SK-N-SH (cell line): ENCODE measurements at regions not wholly inside any gene's neighbourhood (a gene's known extent, or its start where the extent isn't known, plus 50 kb on each side); places are given as distances from the start of the nearest gene placed in this dataset.

Experiments used
- CTCF ChIA-PET: fragments of 300-600, 350-600 bp; formaldehyde crosslinking; extraction: SDS; loops from one replicate; lab custom pipeline; 2021; lab: Yijun Ruan, JAX
- POLR2A ChIA-PET: fragments of 350-600 bp; sonication (Branson Sonifier 250); formaldehyde crosslinking; extraction: SDS; loops from one replicate; lab custom pipeline; 2020; ENCODE audit warnings: antibody characterized with exemption, inconsistent platforms; lab: Yijun Ruan, JAX
- DNase-seq: peaks from one replicate; pipeline ENCODE4 v3.0.0; 2012
- H2AFZ ChIP-seq: fragments of 200-600 bp; sonication (generic); 2 replicates; pipeline ENCODE4 v1.8.1; 2016; ENCODE audit warnings: antibody characterized with exemption, mild to moderate bottlenecking, low read depth
- H3F3A ChIP-seq: fragments of 200-600 bp; sonication (generic); replicated peaks from 2 replicates; pipeline ENCODE3; 2016; ENCODE audit warnings: antibody characterized with exemption, mild to moderate bottlenecking; ENCODE audit not compliant: insufficient read depth
- H3K27ac ChIP-seq, 2 experiments: fragments of 200-500 bp in 1 of 2; fragments of 200-600 bp in 1 of 2; sonication (Bioruptor generic) in 1 of 2; sonication (generic), shearing (Covaris generic) in 1 of 2; 2 replicates each; pipeline versions ENCODE4 v1.5.1 to v1.6.1; 2014 to 2016; ENCODE audit warnings: low read depth in 2 of 2, inconsistent platforms in 1 of 2, low read length in 1 of 2, mild to moderate bottlenecking in 1 of 2, mixed read lengths in 1 of 2
- H3K27me3 ChIP-seq: fragments of 200-600 bp; sonication (generic), shearing (Covaris generic); 2 replicates; pipeline ENCODE4 v1.6.1; 2016; ENCODE audit warnings: mixed run types; ENCODE audit not compliant: insufficient read depth
- H3K36me3 ChIP-seq, 2 experiments: fragments of 200-500 bp in 1 of 2; fragments of 200-600 bp in 1 of 2; sonication (Bioruptor generic) in 1 of 2; sonication (generic) in 1 of 2; replicated peaks in 1 of 2; 2 replicates each; pipeline versions ENCODE3 to v1.5.1; 2014 to 2016; ENCODE audit warnings: low read length in 1 of 2, mild to moderate bottlenecking in 1 of 2; ENCODE audit not compliant: insufficient read depth in 2 of 2, control insufficient read depth in 1 of 2
- H3K4me1 ChIP-seq, 2 experiments: fragments of 200-500 bp in 1 of 2; fragments of 200-600 bp in 1 of 2; sonication (Bioruptor generic) in 1 of 2; sonication (generic), shearing (Covaris generic) in 1 of 2; 2 replicates each; pipeline versions ENCODE4 v1.5.1 to v1.6.1; 2014 to 2016; ENCODE audit warnings: low read depth in 1 of 2, low read length in 1 of 2, mixed run types in 1 of 2; ENCODE audit not compliant: insufficient read depth in 2 of 2, control insufficient read depth in 1 of 2
- H3K4me2 ChIP-seq: fragments of 200-600 bp; sonication (generic), shearing (Covaris generic); 2 replicates; pipeline ENCODE4 v1.6.1; 2017; ENCODE audit warnings: mixed run types
- H3K4me3 ChIP-seq, 2 experiments: fragments of 200-500 bp in 1 of 2; fragments of 200-600 bp in 1 of 2; sonication (Bioruptor generic) in 1 of 2; sonication (generic), shearing (Covaris generic) in 1 of 2; 2 replicates each; pipeline versions ENCODE4 v1.5.1 to v1.8.1; 2014 to 2016; ENCODE audit warnings: low read depth in 2 of 2, inconsistent platforms in 1 of 2, low read length in 1 of 2, mild to moderate bottlenecking in 1 of 2, mixed read lengths in 1 of 2, moderate library complexity in 1 of 2
- H3K79me2 ChIP-seq: fragments of 200-600 bp; sonication (generic); 2 replicates; pipeline ENCODE4 v1.8.1; 2017; ENCODE audit warnings: mild to moderate bottlenecking; ENCODE audit not compliant: insufficient read depth
- H3K9ac ChIP-seq: fragments of 200-600 bp; sonication (generic); 2 replicates; pipeline ENCODE4 v1.6.1; 2017; ENCODE audit warnings: mixed run types
- H3K9me2 ChIP-seq: fragments of 200-600 bp; sonication (generic); 2 replicates; pipeline ENCODE4 v1.6.1; 2017; ENCODE audit warnings: mixed run types
- H3K9me3 ChIP-seq: fragments of 200-600 bp; sonication (generic); 2 replicates; pipeline ENCODE4 v1.6.1; 2017; ENCODE audit warnings: mixed run types, mild to moderate bottlenecking, moderate library complexity
- H4K20me1 ChIP-seq: fragments of 200-600 bp; sonication (generic); 2 replicates; pipeline ENCODE4 v1.6.1; 2017; ENCODE audit warnings: mild to moderate bottlenecking, mixed run types; ENCODE audit not compliant: insufficient read depth
- EP300 ChIP-seq, 2 experiments: IDR thresholded peaks; 2 replicates each; pipeline versions ENCODE4 v1.4.0 to v1.6.1; 2012; ENCODE audit warnings: borderline replicate concordance in 1 of 2, low read depth in 1 of 2, low read length in 1 of 2
- FOSL2 ChIP-seq: IDR thresholded peaks from 2 replicates; pipeline ENCODE4 v1.4.0; 2012; ENCODE audit warnings: low read depth, mild to moderate bottlenecking, moderate library complexity, borderline replicate concordance
- FOXJ3 ChIP-seq: sonication (generic); formaldehyde crosslinking; IDR thresholded peaks from 2 replicates; pipeline ENCODE4 v1.5.1; 2020; ENCODE audit warnings: mild to moderate bottlenecking, missing genetic modification reagents
- FOXM1 ChIP-seq: IDR thresholded peaks from 2 replicates; pipeline ENCODE4 v1.4.0; 2012; ENCODE audit warnings: low read depth, mild to moderate bottlenecking
- GABPA ChIP-seq: IDR thresholded peaks from 2 replicates; pipeline ENCODE4 v1.4.0; 2012; ENCODE audit warnings: low read depth, mild to moderate bottlenecking
- GATA2 ChIP-seq: sonication (generic); formaldehyde crosslinking; IDR thresholded peaks from 2 replicates; pipeline ENCODE4 v1.5.0; 2020; ENCODE audit warnings: mild to moderate bottlenecking, missing genetic modification reagents
- JUND ChIP-seq: IDR thresholded peaks from 2 replicates; pipeline ENCODE4 v1.4.0; 2012
- NRF1 ChIP-seq: IDR thresholded peaks from 2 replicates; pipeline ENCODE4 v1.6.1; 2012; ENCODE audit warnings: low read depth, mild to moderate bottlenecking, low read length
- RCOR1 ChIP-seq: fragments of 150-350 bp; IDR thresholded peaks from 2 replicates; pipeline ENCODE4 v1.6.1; 2017; ENCODE audit warnings: antibody characterized with exemption, low read length
- RFX5 ChIP-seq: IDR thresholded peaks from 2 replicates; pipeline ENCODE4 v1.6.1; 2012; ENCODE audit warnings: mild to moderate bottlenecking, improper control_type of control experiment, low read length
- RXRA ChIP-seq: IDR thresholded peaks from 2 replicates; pipeline ENCODE4 v1.4.0; 2012; ENCODE audit warnings: low read depth, mild to moderate bottlenecking, borderline replicate concordance
- TCF12 ChIP-seq: IDR thresholded peaks from 2 replicates; pipeline ENCODE4 v1.4.0; 2012
- TEAD4 ChIP-seq: IDR thresholded peaks from 2 replicates; pipeline ENCODE4 v1.4.0; 2012; ENCODE audit warnings: mild to moderate bottlenecking, borderline replicate concordance; ENCODE audit not compliant: insufficient read depth
- YY1 ChIP-seq: IDR thresholded peaks from 2 replicates; pipeline ENCODE4 v1.4.0; 2012; ENCODE audit warnings: low read depth, mild to moderate bottlenecking
- WGBS: methylation state at CpG from one replicate; pipeline ENCODE4 v1.1.6; 2017; ENCODE audit warnings: low lambda C conversion rate; 5-methylcytosine and 5-hydroxymethylcytosine counted together
- TF ChIP-seq, protein P1 (sequence below): IDR thresholded peaks from 2 replicates; pipeline ENCODE4; 2012
- TF ChIP-seq, protein P2 (sequence below): IDR thresholded peaks from 2 replicates; pipeline ENCODE4 v1.4.0; 2012; ENCODE audit warnings: low read depth, borderline replicate concordance
- TF ChIP-seq, protein P3 (sequence below): IDR thresholded peaks from 2 replicates; pipeline ENCODE4 v1.4.0; 2012; ENCODE audit warnings: low read depth

DNA sequence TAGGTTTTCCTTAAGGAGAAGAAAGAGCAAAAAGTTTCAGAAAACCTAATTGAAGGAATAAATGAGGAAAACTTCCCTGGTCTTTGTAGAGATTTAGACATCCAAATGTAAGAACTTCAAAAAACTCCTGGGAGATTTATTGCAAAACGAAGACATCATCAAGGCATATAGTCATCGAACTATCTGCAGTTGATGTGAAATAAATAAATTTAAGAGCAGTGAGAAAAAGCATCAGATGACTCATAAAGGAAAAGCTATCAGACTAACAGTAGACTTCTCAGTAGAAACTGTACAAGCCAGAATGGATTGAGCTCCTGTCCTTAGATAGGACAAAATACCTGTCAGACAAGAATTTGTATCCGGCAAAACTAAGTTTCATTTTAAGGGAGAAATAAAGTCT is 569.4 kb upstream of the ADAMTS5 start:
- H3K9ac ChIP-seq, result no peak overlapping the region
- ChIA-PET POLR2A (no interaction called here), CTCF (no interaction called here)
- WGBS, result 76% methylated on average over 3 of the region's 3 CpGs
- no peak overlapping the region for H2AFZ ChIP-seq
- H3K9me3 ChIP-seq, result no peaks in the 10 kb centered on the region
- TF ChIP-seq TCF12 (no peak), YY1 (no peak), FOXM1 (no peak), JUND (peak; percentile 17; the same call in 1 of the 2 replicates)
- TF ChIP-seq, protein P1, sequence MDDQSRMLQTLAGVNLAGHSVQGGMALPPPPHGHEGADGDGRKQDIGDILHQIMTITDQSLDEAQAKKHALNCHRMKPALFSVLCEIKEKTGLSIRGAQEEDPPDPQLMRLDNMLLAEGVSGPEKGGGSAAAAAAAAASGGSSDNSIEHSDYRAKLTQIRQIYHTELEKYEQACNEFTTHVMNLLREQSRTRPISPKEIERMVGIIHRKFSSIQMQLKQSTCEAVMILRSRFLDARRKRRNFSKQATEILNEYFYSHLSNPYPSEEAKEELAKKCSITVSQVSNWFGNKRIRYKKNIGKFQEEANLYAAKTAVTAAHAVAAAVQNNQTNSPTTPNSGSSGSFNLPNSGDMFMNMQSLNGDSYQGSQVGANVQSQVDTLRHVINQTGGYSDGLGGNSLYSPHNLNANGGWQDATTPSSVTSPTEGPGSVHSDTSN, result peak; percentile 12; the same call in 1 of the 2 replicates
- no peaks in the 10 kb centered on the region for H3F3A ChIP-seq
- H3K27me3 ChIP-seq, result no peaks in the 10 kb centered on the region
- no peaks in the 10 kb centered on the region for H3K9me2 ChIP-seq
- no peak overlapping the region for H3K4me2 ChIP-seq
- peaks cover 0 to 8% of the 10 kb centered on the region in 2 experiments; a peak in 2 of 4 replicates for H3K4me1 ChIP-seq
- no peaks in the 10 kb centered on the region for H3K79me2 ChIP-seq
- H3K36me3 ChIP-seq, result no peaks in the 10 kb centered on the region
- no peak overlapping the region for H3K27ac ChIP-seq
- no peak overlapping the region for H3K4me3 ChIP-seq
- DNase-seq, result no peak
- no peaks in the 10 kb centered on the region for H4K20me1 ChIP-seq

DNA sequence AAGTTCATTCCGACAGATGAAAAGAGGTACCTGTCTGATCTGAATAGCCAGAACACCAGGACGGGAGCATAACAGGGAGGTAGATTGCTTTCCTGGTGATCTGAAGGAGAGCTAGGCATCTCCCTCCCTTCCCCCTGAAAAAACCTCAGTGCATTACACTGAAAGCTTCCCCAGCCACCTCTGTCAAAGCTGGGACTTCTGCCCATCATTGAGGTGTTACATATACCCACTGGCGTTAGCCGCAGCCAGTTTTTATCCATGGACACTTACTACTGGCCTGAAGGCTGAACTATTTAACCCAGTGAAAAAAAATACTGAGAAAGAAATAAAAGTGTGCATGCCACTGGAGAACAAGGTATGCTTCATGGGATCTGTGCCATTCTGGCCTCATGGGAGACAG is 568.3 kb upstream of the ADAMTS5 start:
- CTCF ChIA-PET, result no interaction called here
- Histone ChIP-seq H2AFZ (no peak overlapping the region), H4K20me1 (no peaks in the 10 kb centered on the region), H3K36me3 (no peaks in the 10 kb centered on the region), H3K27ac (no peak overlapping the region), H3K4me2 (no peak overlapping the region), H3K79me2 (no peaks in the 10 kb centered on the region), H3K9ac (no peak overlapping the region), H3K9me3 (no peaks in the 10 kb centered on the region), H3K4me1 (peaks cover 0 to 8% of the 10 kb centered on the region in 2 experiments; a peak in 2 of 4 replicates), H3K9me2 (no peaks in the 10 kb centered on the region), H3F3A (no peaks in the 10 kb centered on the region), H3K27me3 (no peaks in the 10 kb centered on the region), H3K4me3 (no peak overlapping the region)
- POLR2A ChIA-PET, result no interaction called here
- no peak for DNase-seq
- no peak for TF ChIP-seq EP300 (IDR thresholded peaks at IDR 0.05; ENCODE audit: borderline replicate concordance in 1 of 2, low read depth in 1 of 2, low read length in 1 of 2)
- no peak for TF ChIP-seq FOXJ3 (CRISPR knock-in tag)
- WGBS, result 90% methylated on average over 4 of the region's 4 CpGs

DNA sequence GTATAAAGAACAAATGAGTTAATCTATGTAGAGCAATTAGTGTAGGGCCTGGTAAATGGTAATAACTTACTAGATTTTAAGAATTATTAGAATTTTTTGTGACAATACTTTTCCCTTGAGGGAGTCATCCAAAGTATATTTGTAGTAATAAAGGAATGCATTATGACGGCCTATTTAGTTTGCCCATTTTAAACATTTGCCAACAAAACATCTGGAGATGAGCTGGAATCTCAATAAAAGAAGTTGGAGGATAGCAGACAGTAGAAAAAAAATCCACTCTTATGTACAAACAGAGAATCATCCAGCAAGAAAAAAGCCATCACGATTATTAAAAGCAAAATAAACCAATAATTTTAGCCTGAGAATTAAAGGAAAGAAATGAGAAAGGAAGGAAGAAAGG is 567.3 kb upstream of the ADAMTS5 start:
- no peaks in the 10 kb centered on the region for H3K79me2 ChIP-seq
- ChIA-PET POLR2A (no interaction called here), CTCF (no interaction called here)
- H3K4me3 ChIP-seq, result no peak overlapping the region
- H3K36me3 ChIP-seq, result no peaks in the 10 kb centered on the region
- H2AFZ ChIP-seq, result no peak overlapping the region
- no peak overlapping the region for H3K27ac ChIP-seq
- DNase-seq, result no peak
- H3K9me3 ChIP-seq, result no peaks in the 10 kb centered on the region
- 73% methylated on average over 2 of the region's 2 CpGs for WGBS
- H3K9ac ChIP-seq, result no peak overlapping the region
- H3K4me1 ChIP-seq, result peaks cover 0 to 8% of the 10 kb centered on the region in 2 experiments; a peak in 2 of 4 replicates
- H3K9me2 ChIP-seq, result no peaks in the 10 kb centered on the region
- no peaks in the 10 kb centered on the region for H4K20me1 ChIP-seq
- no peaks in the 10 kb centered on the region for H3F3A ChIP-seq
- H3K4me2 ChIP-seq, result no peak overlapping the region
- no peak for TF ChIP-seq GATA2 (CRISPR knock-in tag)
- no peak for TF ChIP-seq TEAD4
- TF ChIP-seq NRF1, result no peak
- TF ChIP-seq, protein P2, sequence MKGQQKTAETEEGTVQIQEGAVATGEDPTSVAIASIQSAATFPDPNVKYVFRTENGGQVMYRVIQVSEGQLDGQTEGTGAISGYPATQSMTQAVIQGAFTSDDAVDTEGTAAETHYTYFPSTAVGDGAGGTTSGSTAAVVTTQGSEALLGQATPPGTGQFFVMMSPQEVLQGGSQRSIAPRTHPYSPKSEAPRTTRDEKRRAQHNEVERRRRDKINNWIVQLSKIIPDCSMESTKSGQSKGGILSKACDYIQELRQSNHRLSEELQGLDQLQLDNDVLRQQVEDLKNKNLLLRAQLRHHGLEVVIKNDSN, result no peak
- TF ChIP-seq, protein P3, sequence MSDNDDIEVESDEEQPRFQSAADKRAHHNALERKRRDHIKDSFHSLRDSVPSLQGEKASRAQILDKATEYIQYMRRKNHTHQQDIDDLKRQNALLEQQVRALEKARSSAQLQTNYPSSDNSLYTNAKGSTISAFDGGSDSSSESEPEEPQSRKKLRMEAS, result no peak
- TF ChIP-seq RFX5, result no peak
- TF ChIP-seq RCOR1, result no peak
- TF ChIP-seq RXRA, result no peak
- TF ChIP-seq FOSL2, result no peak
- TF ChIP-seq GABPA, result no peak
- no peak for TF ChIP-seq FOXJ3 (CRISPR knock-in tag)
- no peaks in the 10 kb centered on the region for H3K27me3 ChIP-seq
